ENCODE measurements at regions not wholly inside any gene's neighbourhood (a gene's known extent, or its start where the extent isn't known, plus 50 kb on each side); places are given as distances from the start of the nearest gene placed in this dataset.

GRCh38 chr4:25525896-25526295 is 129.8 kb upstream of the SLC34A2 start:
- no peak for DNase-seq (ENCODE audit: low read depth, low spot score)
- H3K4me3 ChIP-seq (ENCODE audit: low read depth, low read length), result no peak overlapping the region
- CTCF ChIA-PET, result no interaction called here
- POLR2A ChIA-PET, result no interaction called here
- no peaks in the 10 kb centered on the region for H3K9me3 ChIP-seq (ENCODE audit: control insufficient read depth, insufficient read depth, low read length)
- no peak overlapping the region for H3K27ac ChIP-seq (ENCODE audit: low read depth, low read length)
- no peak for TF ChIP-seq CTCF (IDR thresholded peaks at IDR 0.05; ENCODE audit: low read depth, low read length)
- no peaks in the 10 kb centered on the region for H3K27me3 ChIP-seq (ENCODE audit: control insufficient read depth, insufficient read depth, low read length)

- no peak for DNase-seq (ENCODE audit: low read depth, low spot score)
- no peak for TF ChIP-seq CTCF (IDR thresholded peaks at IDR 0.05; ENCODE audit: low read depth, low read length)
- Histone ChIP-seq H3K4me3 (ENCODE audit: low read depth, low read length) (no peak overlapping the region), H3K9me3 (ENCODE audit: control insufficient read depth, insufficient read depth, low read length) (no peaks in the 10 kb centered on the region), H3K27ac (ENCODE audit: low read depth, low read length) (no peak overlapping the region), H3K27me3 (ENCODE audit: control insufficient read depth, insufficient read depth, low read length) (no peaks in the 10 kb centered on the region)
- POLR2A ChIA-PET, result no interaction called here
- CTCF ChIA-PET, result no interaction called here
Measured at GRCh38 chr4:25527034-25527433, 128.6 kb upstream of the SLC34A2 start.

GRCh38 chr4:25528391-25528790 is 127.3 kb upstream of the SLC34A2 start:
- ChIA-PET CTCF (no interaction called here), POLR2A (no interaction called here)
- no peak for DNase-seq (ENCODE audit: low read depth, low spot score)
- TF ChIP-seq CTCF (IDR thresholded peaks at IDR 0.05; ENCODE audit: low read depth, low read length), result no peak
- Histone ChIP-seq H3K4me3 (ENCODE audit: low read depth, low read length) (no peak overlapping the region), H3K27ac (ENCODE audit: low read depth, low read length) (no peak overlapping the region), H3K9me3 (ENCODE audit: control insufficient read depth, insufficient read depth, low read length) (no peaks in the 10 kb centered on the region), H3K27me3 (ENCODE audit: control insufficient read depth, insufficient read depth, low read length) (no peaks in the 10 kb centered on the region)

GRCh38 chr4:25531272-25531671 is 124.4 kb upstream of the SLC34A2 start:
- POLR2A ChIA-PET, result no interaction called here
- no peak for DNase-seq (ENCODE audit: low read depth, low spot score)
- TF ChIP-seq CTCF (IDR thresholded peaks at IDR 0.05; ENCODE audit: low read depth, low read length), result peak; percentile 35; the same call in 1 of the 2 replicates
- CTCF ChIA-PET, result interaction anchor here (0.6 to 2.4 kb wide), 7 partner anchors 11 to 395 kb away, joined by 3 to 10 read pairs (median 4); no protein-coding TSS in a partner anchor
- H3K4me3 ChIP-seq (ENCODE audit: low read depth, low read length), result no peak overlapping the region
- no peaks in the 10 kb centered on the region for H3K9me3 ChIP-seq (ENCODE audit: control insufficient read depth, insufficient read depth, low read length)
- no peaks in the 10 kb centered on the region for H3K27me3 ChIP-seq (ENCODE audit: control insufficient read depth, insufficient read depth, low read length)
- H3K27ac ChIP-seq (ENCODE audit: low read depth, low read length), result no peak overlapping the region

- no peak for DNase-seq (ENCODE audit: low read depth, low spot score)
- no peak for TF ChIP-seq CTCF (IDR thresholded peaks at IDR 0.05; ENCODE audit: low read depth, low read length)
- no peaks in the 10 kb centered on the region for H3K27me3 ChIP-seq (ENCODE audit: control insufficient read depth, insufficient read depth, low read length)
- H3K4me3 ChIP-seq (ENCODE audit: low read depth, low read length), result no peak overlapping the region
- H3K9me3 ChIP-seq (ENCODE audit: control insufficient read depth, insufficient read depth, low read length), result no peaks in the 10 kb centered on the region
- ChIA-PET POLR2A (no interaction called here), CTCF (interaction anchor here (0.7 kb wide), 1 partner anchor 78 kb away, joined by 3 read pairs; no protein-coding TSS in a partner anchor)
- H3K27ac ChIP-seq (ENCODE audit: low read depth, low read length), result no peak overlapping the region
Measured at GRCh38 chr4:25532591-25532990, 123.1 kb upstream of the SLC34A2 start.
